GM06990 (cell line): ENCODE measurements at regions not wholly inside any gene's neighbourhood (a gene's known extent, or its start where the extent isn't known, plus 50 kb on each side); places are given as distances from the start of the nearest gene placed in this dataset.

Experiments used
- DNase-seq: peaks from one replicate; pipeline ENCODE4 v3.0.0-alpha.2; 2011; ENCODE audit not compliant: insufficient read length; ENCODE audit errors: extremely low read depth
- H3K27me3 ChIP-seq: replicated peaks from 2 replicates; pipeline ENCODE4 v1.6.0; 2011; ENCODE audit warnings: low read length; ENCODE audit not compliant: control insufficient read depth, insufficient read depth
- H3K36me3 ChIP-seq: 2 replicates; pipeline ENCODE4 v1.5.1; 2011; ENCODE audit warnings: low read length; ENCODE audit not compliant: control insufficient read depth, insufficient read depth
- H3K4me3 ChIP-seq: replicated peaks from 2 replicates; pipeline ENCODE4 v1.5.1; 2011; ENCODE audit warnings: low read depth, mild to moderate bottlenecking, control low read depth, low read length
- CTCF ChIP-seq: IDR thresholded peaks from 2 replicates; pipeline ENCODE4 v1.5.1; 2011; ENCODE audit warnings: low read length, control low read depth, mild to moderate bottlenecking, inconsistent platforms; ENCODE audit not compliant: insufficient read depth, poor library complexity, severe bottlenecking

DNA sequence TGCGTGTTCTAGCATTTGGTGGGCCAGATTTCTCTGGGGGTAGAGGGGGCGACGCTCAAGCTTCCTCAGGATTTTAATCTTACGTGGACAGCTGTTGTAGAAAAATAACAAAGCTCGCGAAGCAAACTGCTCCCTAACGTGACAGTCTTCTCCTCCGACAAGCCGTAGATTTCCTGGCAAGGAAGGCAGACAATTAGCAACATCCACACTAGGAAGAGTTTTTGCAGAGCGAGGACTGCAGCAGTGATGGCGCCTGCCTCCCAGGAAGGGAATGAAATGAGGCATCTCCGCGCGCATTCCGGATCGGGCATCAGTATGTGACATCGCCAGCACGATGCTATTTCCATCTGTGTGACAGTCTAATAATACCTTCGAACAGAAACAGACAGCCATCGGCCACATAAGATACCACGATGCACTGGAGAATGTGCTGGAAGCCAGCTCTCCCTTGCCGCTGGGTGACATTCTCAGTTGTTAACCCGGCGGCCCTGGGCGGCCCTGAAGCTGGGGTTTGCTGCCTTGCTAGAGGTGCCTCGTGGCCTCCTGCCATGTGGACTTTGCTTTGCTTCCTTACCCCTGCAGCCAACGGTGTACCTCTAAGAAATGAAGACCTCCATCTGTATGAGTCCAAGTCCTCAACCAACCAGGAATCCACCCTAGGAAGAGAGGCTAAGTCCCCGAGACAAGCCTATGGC is 101.8 kb upstream of the AGAP1 start:
- Histone ChIP-seq H3K27me3 (no peaks in the 10 kb centered on the region), H3K36me3 (no peaks in the 10 kb centered on the region), H3K4me3 (no peak overlapping the region)
- no peak for TF ChIP-seq CTCF
- DNase-seq: no peak

DNA sequence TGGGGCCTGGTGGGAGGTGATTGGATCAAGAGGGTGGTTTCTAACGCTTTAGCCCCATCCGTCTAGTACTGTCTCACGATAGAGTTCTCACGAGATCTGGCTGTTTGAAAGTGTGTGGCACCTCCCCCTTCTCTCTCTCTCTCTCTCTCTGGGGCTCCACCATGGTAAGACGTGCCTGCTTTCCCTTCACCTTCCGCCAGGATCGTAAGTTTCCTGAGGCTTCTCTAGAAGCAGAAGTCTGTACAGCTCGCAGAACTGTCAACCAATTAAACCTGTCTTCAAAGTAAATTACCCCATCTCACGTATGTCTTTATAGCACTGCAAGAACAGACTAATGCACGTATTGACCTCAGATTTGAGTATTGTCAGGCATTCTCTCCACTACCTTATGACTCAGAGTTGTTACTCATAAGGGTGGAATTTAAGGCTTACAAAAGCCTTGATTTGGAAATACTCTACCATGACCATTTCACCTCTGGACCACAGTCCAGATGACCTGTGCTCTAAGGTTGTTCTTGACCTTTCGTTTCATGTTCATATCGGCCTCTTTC is 99.5 kb upstream of the AGAP1 start:
- Histone ChIP-seq H3K36me3 (no peaks in the 10 kb centered on the region), H3K27me3 (no peaks in the 10 kb centered on the region), H3K4me3 (no peak overlapping the region)
- TF ChIP-seq CTCF: no peak
- DNase-seq: no peak

DNA sequence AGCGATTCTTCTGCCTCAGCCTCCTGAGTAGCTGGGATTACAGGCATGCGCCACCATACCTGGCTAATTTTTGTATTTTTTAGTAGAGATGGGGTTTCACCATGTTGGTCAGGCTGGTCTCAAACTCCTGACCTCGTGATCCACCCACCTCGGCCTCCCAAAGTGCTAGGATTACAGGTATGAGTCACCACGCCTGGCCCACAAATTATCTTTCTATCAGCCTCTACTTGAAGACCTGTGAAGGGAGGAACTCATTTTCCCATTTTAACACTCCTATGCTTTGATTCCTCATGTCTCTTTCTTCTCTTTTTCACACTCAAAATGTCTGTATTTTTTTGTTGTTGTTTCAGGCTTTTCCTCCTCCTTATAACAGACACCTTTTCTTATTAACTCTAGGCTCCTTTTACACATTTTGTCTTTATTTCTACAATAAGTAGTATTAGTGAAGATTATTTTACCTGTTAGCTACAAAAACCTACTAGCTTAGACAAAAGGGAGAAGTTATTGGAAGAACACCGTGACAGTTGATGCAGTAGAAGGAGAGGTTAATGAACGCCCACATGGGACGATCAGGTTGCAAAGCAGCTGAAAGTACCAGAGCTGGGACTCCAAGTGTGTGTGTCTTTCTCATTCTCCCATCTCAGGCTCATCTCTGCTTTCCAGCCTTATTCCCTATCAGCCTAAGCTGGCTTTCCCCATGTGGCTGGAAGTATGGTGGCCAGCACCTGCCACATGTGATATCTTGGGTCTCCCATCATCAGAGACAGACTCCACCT is 97.6 kb upstream of the AGAP1 start:
- no peak for DNase-seq
- Histone ChIP-seq H3K4me3 (no peak overlapping the region), H3K27me3 (no peaks in the 10 kb centered on the region), H3K36me3 (no peaks in the 10 kb centered on the region)
- TF ChIP-seq CTCF: no peak

GRCh38 chr2:235398321-235398720 is 95.5 kb upstream of the AGAP1 start:
- Histone ChIP-seq H3K27me3 (no peaks in the 10 kb centered on the region), H3K4me3 (no peak overlapping the region), H3K36me3 (no peaks in the 10 kb centered on the region)
- no peak for TF ChIP-seq CTCF
- no peak for DNase-seq

- no peak for DNase-seq
- no peak overlapping the region for H3K4me3 ChIP-seq
- no peaks in the 10 kb centered on the region for H3K36me3 ChIP-seq
- no peak for TF ChIP-seq CTCF
- H3K27me3 ChIP-seq: no peaks in the 10 kb centered on the region
These were observed 93.9 kb upstream of the AGAP1 start for GRCh38 chr2:235399895-235400294.
